GM20000 (cell line): ENCODE measurements at regions not wholly inside any gene's neighbourhood (a gene's known extent, or its start where the extent isn't known, plus 50 kb on each side); places are given as distances from the start of the nearest gene placed in this dataset.

Experiments used
- DNase-seq: peaks from one replicate; pipeline ENCODE4 v3.0.0; 2012; ENCODE audit warnings: low spot score
- TF ChIP-seq, protein P1 (sequence below): IDR thresholded peaks from 2 replicates; pipeline ENCODE4 v1.5.1; 2012; ENCODE audit warnings: mild to moderate bottlenecking, control low read depth; ENCODE audit errors: extremely low read depth, missing control alignments

GRCh38 chr6:154578004-154578559 lies 67.6 kb upstream of the CNKSR3 start:
- DNase-seq: no peak
- TF ChIP-seq, protein P1, sequence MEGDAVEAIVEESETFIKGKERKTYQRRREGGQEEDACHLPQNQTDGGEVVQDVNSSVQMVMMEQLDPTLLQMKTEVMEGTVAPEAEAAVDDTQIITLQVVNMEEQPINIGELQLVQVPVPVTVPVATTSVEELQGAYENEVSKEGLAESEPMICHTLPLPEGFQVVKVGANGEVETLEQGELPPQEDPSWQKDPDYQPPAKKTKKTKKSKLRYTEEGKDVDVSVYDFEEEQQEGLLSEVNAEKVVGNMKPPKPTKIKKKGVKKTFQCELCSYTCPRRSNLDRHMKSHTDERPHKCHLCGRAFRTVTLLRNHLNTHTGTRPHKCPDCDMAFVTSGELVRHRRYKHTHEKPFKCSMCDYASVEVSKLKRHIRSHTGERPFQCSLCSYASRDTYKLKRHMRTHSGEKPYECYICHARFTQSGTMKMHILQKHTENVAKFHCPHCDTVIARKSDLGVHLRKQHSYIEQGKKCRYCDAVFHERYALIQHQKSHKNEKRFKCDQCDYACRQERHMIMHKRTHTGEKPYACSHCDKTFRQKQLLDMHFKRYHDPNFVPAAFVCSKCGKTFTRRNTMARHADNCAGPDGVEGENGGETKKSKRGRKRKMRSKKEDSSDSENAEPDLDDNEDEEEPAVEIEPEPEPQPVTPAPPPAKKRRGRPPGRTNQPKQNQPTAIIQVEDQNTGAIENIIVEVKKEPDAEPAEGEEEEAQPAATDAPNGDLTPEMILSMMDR: no peak

- no peak for DNase-seq
- TF ChIP-seq, protein P1: no peak
These were observed 68.6 kb upstream of the CNKSR3 start for GRCh38 chr6:154579046-154579445.

DNA sequence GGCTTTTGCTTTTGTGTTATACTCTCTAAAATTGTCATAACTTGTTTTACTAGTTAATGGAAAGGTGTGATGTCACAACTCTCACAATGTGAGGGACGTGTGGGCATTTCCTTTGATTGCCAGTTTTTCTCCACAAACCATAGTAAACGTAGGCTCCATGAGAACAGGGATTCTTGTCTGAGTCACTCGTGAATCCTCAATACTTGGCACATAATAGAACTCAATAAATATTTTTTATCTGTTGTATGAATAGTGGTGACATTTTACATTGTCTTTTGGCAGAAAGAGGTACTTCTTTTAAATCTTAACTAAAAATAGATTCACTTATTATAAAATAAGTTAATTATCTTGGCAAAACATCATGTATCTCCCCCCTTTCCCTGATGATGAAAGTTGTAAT lies 69.0 kb upstream of the CNKSR3 start:
- no peak for DNase-seq
- TF ChIP-seq, protein P1: no peak

GRCh38 chr6:154580397-154581135 lies 70.1 kb upstream of the CNKSR3 start:
- TF ChIP-seq, protein P1: no peak
- no peak for DNase-seq

DNA sequence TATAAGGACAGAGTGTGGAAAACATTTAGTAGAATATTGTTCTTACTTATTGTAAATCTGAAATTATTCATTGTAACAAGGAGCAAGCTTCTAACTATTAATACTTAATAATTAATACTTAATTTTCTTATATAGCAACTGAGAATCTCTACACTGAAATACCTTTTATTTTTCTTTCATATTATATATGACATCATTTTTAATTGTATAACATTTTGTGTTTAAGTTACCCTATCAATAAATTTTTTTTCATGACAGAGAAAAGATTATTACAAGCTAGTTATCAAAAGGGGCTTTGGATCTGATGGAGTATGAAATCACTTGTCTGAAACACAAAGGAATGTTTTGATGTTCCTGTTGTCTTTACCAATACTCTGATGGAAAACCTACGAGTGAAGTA lies 72.2 kb upstream of the CNKSR3 start:
- DNase-seq: no peak
- TF ChIP-seq, protein P1: no peak

- TF ChIP-seq, protein P1: no peak
- no peak for DNase-seq
These were observed 73.2 kb upstream of the CNKSR3 start for GRCh38 chr6:154583546-154584188.

- TF ChIP-seq, protein P1: no peak
- no peak for DNase-seq
These were observed 80.3 kb upstream of the CNKSR3 start for GRCh38 chr6:154590756-154591155.
